ENCODE measurements at regions not wholly inside any gene's neighbourhood (a gene's known extent, or its start where the extent isn't known, plus 50 kb on each side); places are given as distances from the start of the nearest gene placed in this dataset.
"Not testable (repeated sequence)": the region's sequence is repeated elsewhere in the genome, so short reads cannot be mapped to it uniquely, and the experiment has no call there.

GRCh38 chr2:38138996-38139395, 63.0 kb upstream of the CYP1B1 start:
- TF ChIP-seq ZNF396 (CRISPR knock-in tag; IDR thresholded peaks at IDR 0.05; ENCODE audit: borderline replicate concordance) (no peak), ZBTB43 (CRISPR knock-in tag; IDR thresholded peaks at IDR 0.05) (no peak), USF2 (CRISPR knock-in tag; IDR thresholded peaks at IDR 0.05) (no peak), CREM (CRISPR knock-in tag; IDR thresholded peaks at IDR 0.05) (no peak), FOXP4 (CRISPR knock-in tag; IDR thresholded peaks at IDR 0.05) (no peak), ATF1 (CRISPR knock-in tag; IDR thresholded peaks at IDR 0.05) (no peak), RELA (CRISPR knock-in tag; IDR thresholded peaks at IDR 0.05; ENCODE audit: borderline replicate concordance) (no peak), ZNF138 (CRISPR knock-in tag; conservative IDR thresholded peaks at IDR 0.05) (no peak)
- DNase-seq (ENCODE audit: low spot score) (no peak), ATAC-seq (no peak)
- Mint-ChIP-seq H3K4me3 (no peak overlapping the region), H3K9me3 (peaks cover 32% of the 10 kb centered on the region), H3K4me1 (no peaks in the 10 kb centered on the region), H3K27me3 (ENCODE audit: low read depth) (peaks cover 13% of the 10 kb centered on the region), H3K36me3 (peaks cover 21% of the 10 kb centered on the region), H3K27ac (no peak overlapping the region)
- ChIA-PET POLR2A (no interaction called here), CTCF (no interaction called here)

- Mint-ChIP-seq H3K4me3 (no peak overlapping the region), H3K27me3 (ENCODE audit: low read depth) (peaks cover 13% of the 10 kb centered on the region), H3K36me3 (peaks cover 21% of the 10 kb centered on the region), H3K27ac (no peak overlapping the region), H3K4me1 (no peaks in the 10 kb centered on the region), H3K9me3 (peaks cover 32% of the 10 kb centered on the region)
- TF ChIP-seq PRRX2 (CRISPR knock-in tag; IDR thresholded peaks at IDR 0.05): no peak
- TF ChIP-seq NFATC4 (CRISPR knock-in tag; IDR thresholded peaks at IDR 0.05): no peak
- TF ChIP-seq ZNF423 (CRISPR knock-in tag; IDR thresholded peaks at IDR 0.05): no peak
- no peak for TF ChIP-seq ZNF281 (CRISPR knock-in tag; IDR thresholded peaks at IDR 0.05)
- no peak for TF ChIP-seq FOXK1 (CRISPR knock-in tag; IDR thresholded peaks at IDR 0.05)
- TF ChIP-seq ELF4 (CRISPR knock-in tag; IDR thresholded peaks at IDR 0.05; ENCODE audit: low read depth): no peak
- no peak for TF ChIP-seq STAT6 (CRISPR knock-in tag; conservative IDR thresholded peaks at IDR 0.05; ENCODE audit: low read depth)
- no peak for TF ChIP-seq NFYB (CRISPR knock-in tag; conservative IDR thresholded peaks at IDR 0.05; ENCODE audit: low read depth)
- no peak for TF ChIP-seq ZNF532 (CRISPR knock-in tag; IDR thresholded peaks at IDR 0.05; ENCODE audit: borderline replicate concordance)
- no peak for TF ChIP-seq PREB (CRISPR knock-in tag; IDR thresholded peaks at IDR 0.05; ENCODE audit: borderline replicate concordance)
- ATAC-seq (no peak), DNase-seq (ENCODE audit: low spot score) (no peak)
- ChIA-PET CTCF (no interaction called here), POLR2A (no interaction called here)
Measured at GRCh38 chr2:38138419-38138818, 62.5 kb upstream of the CYP1B1 start.

GRCh38 chr2:38137958-38138357, 62.0 kb upstream of the CYP1B1 start:
- CTCF ChIA-PET; POLR2A ChIA-PET; DNase-seq (ENCODE audit: low spot score); H3K4me1 Mint-ChIP-seq; H3K27ac Mint-ChIP-seq; ATAC-seq; H3K4me3 Mint-ChIP-seq: not testable (repeated sequence)
- Mint-ChIP-seq H3K9me3 (peaks cover 32% of the 10 kb centered on the region), H3K36me3 (peaks cover 21% of the 10 kb centered on the region), H3K27me3 (ENCODE audit: low read depth) (peaks cover 13% of the 10 kb centered on the region)
